ENCODE measurements at regions not wholly inside any gene's neighbourhood (a gene's known extent, or its start where the extent isn't known, plus 50 kb on each side); places are given as distances from the start of the nearest gene placed in this dataset.
A peak's percentile ranks its signal among the peaks of the same experiment; 100 is the strongest.

DNA sequence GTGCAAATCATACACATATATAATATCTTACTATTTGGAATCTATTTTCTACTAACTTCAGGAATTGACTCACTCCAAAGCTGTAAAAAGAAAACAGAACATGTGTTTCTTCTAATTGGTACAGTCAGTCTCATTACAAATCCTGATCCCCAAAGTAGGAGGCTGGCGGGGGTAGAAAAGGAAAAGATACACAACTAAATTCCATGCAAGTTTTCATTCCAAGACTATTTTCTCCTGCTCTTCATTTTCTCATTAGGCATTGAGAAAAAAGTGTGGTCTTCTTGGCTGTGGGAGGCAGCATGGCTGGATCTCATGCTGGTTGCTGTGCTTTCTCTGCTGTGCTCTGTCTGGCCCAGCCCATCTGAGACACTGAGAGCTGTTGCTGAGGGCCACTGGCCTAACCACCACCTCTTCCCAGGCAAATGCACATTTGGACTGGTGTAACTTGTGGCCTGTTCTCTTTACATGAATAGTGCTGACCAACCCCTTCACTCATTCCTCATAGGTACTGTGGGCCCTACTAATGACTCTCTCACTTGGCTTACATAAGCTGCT, 1107.5 kb upstream of the B3GALT2 start:
- TF ChIP-seq EZH2phosphoT487 (IDR thresholded peaks at IDR 0.05; ENCODE audit: borderline replicate concordance, low read length) (no peak), CTCF (IDR thresholded peaks at IDR 0.05; ENCODE audit: low read depth, low read length, poor library complexity, severe bottlenecking) (no peak)
- H3K27ac ChIP-seq (ENCODE audit: low read depth, low read length), result no peak overlapping the region
- no peak overlapping the region for H3K4me2 ChIP-seq (ENCODE audit: low read length)
- peaks cover 31% of the 10 kb centered on the region for H3K4me1 ChIP-seq (ENCODE audit: control insufficient read depth, low read length)
- H3K36me3 ChIP-seq (ENCODE audit: control insufficient read depth, low read length), result peaks cover 21% of the 10 kb centered on the region
- peaks cover 12% of the 10 kb centered on the region for H3F3A ChIP-seq (ENCODE audit: control insufficient read depth, insufficient read depth)
- peaks cover 31% of the 10 kb centered on the region for H3K9me3 ChIP-seq (ENCODE audit: control insufficient read depth, insufficient read depth, low read length)
- no peaks in the 10 kb centered on the region for H3K27me3 ChIP-seq (ENCODE audit: control insufficient read depth, low read length)
- H3K9me2 ChIP-seq (replicated peaks; ENCODE audit: control insufficient read depth, low read length), result no peaks in the 10 kb centered on the region
- no peaks in the 10 kb centered on the region for H4K20me1 ChIP-seq (ENCODE audit: control insufficient read depth, insufficient read depth, low read depth, low read length)
- H3K4me3 ChIP-seq (ENCODE audit: low read length), result no peak overlapping the region
- H3K79me2 ChIP-seq (ENCODE audit: control insufficient read depth, low read length), result no peaks in the 10 kb centered on the region

GRCh38 chr1:194292966-194293365, 1106.6 kb upstream of the B3GALT2 start:
- Histone ChIP-seq H3K27ac (ENCODE audit: low read depth, low read length) (no peak overlapping the region), H3K27me3 (ENCODE audit: control insufficient read depth, low read length) (no peaks in the 10 kb centered on the region), H3K4me3 (ENCODE audit: low read length) (no peak overlapping the region), H3F3A (ENCODE audit: control insufficient read depth, insufficient read depth) (peaks cover 15% of the 10 kb centered on the region), H3K4me1 (ENCODE audit: control insufficient read depth, low read length) (peaks cover 40% of the 10 kb centered on the region), H3K9me2 (replicated peaks; ENCODE audit: control insufficient read depth, low read length) (no peaks in the 10 kb centered on the region), H3K36me3 (ENCODE audit: control insufficient read depth, low read length) (peaks cover 28% of the 10 kb centered on the region), H3K79me2 (ENCODE audit: control insufficient read depth, low read length) (no peaks in the 10 kb centered on the region), H4K20me1 (ENCODE audit: control insufficient read depth, insufficient read depth, low read depth, low read length) (no peaks in the 10 kb centered on the region), H3K9me3 (ENCODE audit: control insufficient read depth, insufficient read depth, low read length) (peaks cover 34% of the 10 kb centered on the region), H3K4me2 (ENCODE audit: low read length) (no peak overlapping the region)
- TF ChIP-seq EZH2phosphoT487 (IDR thresholded peaks at IDR 0.05; ENCODE audit: borderline replicate concordance, low read length) (no peak), CTCF (IDR thresholded peaks at IDR 0.05; ENCODE audit: low read depth, low read length, poor library complexity, severe bottlenecking) (no peak)

GRCh38 chr1:194289569-194290266, 1103.3 kb upstream of the B3GALT2 start:
- peak overlapping the region; percentile 47 for H3K4me3 ChIP-seq (ENCODE audit: low read length)
- H3K79me2 ChIP-seq (ENCODE audit: control insufficient read depth, low read length), result no peaks in the 10 kb centered on the region; the same call in 1 of the 2 replicates
- peaks cover 35% of the 10 kb centered on the region for H3K9me3 ChIP-seq (ENCODE audit: control insufficient read depth, insufficient read depth, low read length)
- peaks cover 15% of the 10 kb centered on the region for H3F3A ChIP-seq (ENCODE audit: control insufficient read depth, insufficient read depth)
- no peaks in the 10 kb centered on the region for H4K20me1 ChIP-seq (ENCODE audit: control insufficient read depth, insufficient read depth, low read depth, low read length)
- no peaks in the 10 kb centered on the region for H3K27me3 ChIP-seq (ENCODE audit: control insufficient read depth, low read length)
- peaks cover 35% of the 10 kb centered on the region for H3K36me3 ChIP-seq (ENCODE audit: control insufficient read depth, low read length)
- TF ChIP-seq CTCF (IDR thresholded peaks at IDR 0.05; ENCODE audit: low read depth, low read length, poor library complexity, severe bottlenecking) (no peak), EZH2phosphoT487 (IDR thresholded peaks at IDR 0.05; ENCODE audit: borderline replicate concordance, low read length) (no peak)
- peak overlapping the region; percentile 41 for H3K4me2 ChIP-seq (ENCODE audit: low read length)
- H3K9me2 ChIP-seq (replicated peaks; ENCODE audit: control insufficient read depth, low read length), result no peaks in the 10 kb centered on the region
- H3K4me1 ChIP-seq (ENCODE audit: control insufficient read depth, low read length), result peaks cover 32% of the 10 kb centered on the region
- H3K27ac ChIP-seq (ENCODE audit: low read depth, low read length), result peak overlapping the region; percentile 83
